SK-MEL-5 (cell line): ENCODE measurements at regions not wholly inside any gene's neighbourhood (a gene's known extent, or its start where the extent isn't known, plus 50 kb on each side); places are given as distances from the start of the nearest gene placed in this dataset.
"Not testable (repeated sequence)": the region's sequence is repeated elsewhere in the genome, so short reads cannot be mapped to it uniquely, and the experiment has no call there.

ENCODE experiments used
- DNase-seq: peaks from one replicate; pipeline ENCODE4 v3.0.0-alpha.2; 2016; ENCODE audit warnings: low read depth, low spot score
- in situ Hi-C: cut with HindIII; loops from 2 replicates; pipeline ENCODE4 v1.10.0; 2016; ENCODE audit warnings: low sequenced_read_pairs, high pct_unique_total_duplicates, low pct_unique_long_range_greater_than_20kb

- DNase-seq, result no peak
- in situ Hi-C loops, result no loop called here
These were observed 85.2 kb upstream of the CACNA2D1 start for GRCh38 chr7:82528577-82529310.

DNA sequence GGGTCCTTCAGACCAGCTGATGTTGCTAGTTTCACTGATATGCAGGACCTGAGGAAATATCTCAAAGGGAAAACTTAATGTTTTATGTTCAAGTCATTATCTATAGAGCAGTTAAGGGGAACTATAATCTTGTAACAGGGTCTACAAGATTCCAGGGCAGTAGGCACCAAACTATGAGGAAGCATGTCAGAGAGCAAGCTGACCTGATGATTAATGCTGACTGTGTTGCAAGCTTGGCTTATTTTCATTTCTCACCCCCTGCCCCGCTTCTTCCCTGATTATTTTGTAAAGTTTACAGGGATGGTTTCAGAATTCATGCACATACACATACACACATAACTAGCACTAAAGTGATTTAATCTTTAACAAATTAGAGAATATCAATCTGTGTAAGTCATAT, 84.3 kb upstream of the CACNA2D1 start:
- in situ Hi-C loops, result no loop called here
- no peak for DNase-seq

- in situ Hi-C loops, result no loop called here
- DNase-seq, result no peak
These were observed 78.4 kb upstream of the CACNA2D1 start for GRCh38 chr7:82521906-82522445.

DNA sequence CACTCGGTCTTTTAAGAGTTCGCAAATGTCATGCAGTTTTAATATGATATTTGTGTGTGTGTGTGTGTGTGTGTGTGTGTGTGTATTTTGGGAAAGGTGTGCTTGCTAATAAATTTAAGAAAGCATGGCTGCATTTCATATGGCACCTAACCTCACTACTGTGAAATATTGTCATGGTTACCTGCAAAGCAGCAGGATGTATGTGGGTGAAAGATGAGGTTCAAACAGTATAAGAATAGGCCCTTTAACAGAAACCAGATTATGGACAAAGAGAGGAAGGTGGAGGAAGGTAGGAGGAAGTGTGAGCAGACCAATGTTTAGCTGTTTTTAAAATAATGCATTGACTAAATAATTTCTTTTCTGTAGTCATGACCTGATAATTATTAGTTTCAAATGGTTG, 73.5 kb upstream of the CACNA2D1 start:
- in situ Hi-C loops, result no loop called here

DNA sequence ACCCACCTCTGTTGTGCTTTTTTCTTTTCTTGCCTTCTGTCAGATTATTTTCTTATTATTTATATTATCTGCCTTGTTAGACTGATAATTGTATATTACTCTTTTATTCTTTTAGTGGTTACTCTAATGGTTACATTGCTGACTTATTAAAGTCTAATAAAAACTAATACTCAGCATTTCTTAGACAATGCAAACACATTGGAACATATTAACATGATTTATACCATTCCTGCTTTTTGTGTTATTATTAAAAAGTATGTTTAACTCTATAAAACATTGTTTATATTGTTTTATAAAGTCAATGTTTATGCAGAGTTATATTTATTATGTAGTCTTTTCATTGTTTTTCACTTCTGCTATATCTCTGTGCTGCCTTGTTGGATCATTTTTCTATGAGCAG, 68.0 kb upstream of the CACNA2D1 start:
- no peak for DNase-seq
- in situ Hi-C loops, result no loop called here

More for the DNA sequence above, 73.5 kb upstream of the CACNA2D1 start:
- no peak for DNase-seq

DNA sequence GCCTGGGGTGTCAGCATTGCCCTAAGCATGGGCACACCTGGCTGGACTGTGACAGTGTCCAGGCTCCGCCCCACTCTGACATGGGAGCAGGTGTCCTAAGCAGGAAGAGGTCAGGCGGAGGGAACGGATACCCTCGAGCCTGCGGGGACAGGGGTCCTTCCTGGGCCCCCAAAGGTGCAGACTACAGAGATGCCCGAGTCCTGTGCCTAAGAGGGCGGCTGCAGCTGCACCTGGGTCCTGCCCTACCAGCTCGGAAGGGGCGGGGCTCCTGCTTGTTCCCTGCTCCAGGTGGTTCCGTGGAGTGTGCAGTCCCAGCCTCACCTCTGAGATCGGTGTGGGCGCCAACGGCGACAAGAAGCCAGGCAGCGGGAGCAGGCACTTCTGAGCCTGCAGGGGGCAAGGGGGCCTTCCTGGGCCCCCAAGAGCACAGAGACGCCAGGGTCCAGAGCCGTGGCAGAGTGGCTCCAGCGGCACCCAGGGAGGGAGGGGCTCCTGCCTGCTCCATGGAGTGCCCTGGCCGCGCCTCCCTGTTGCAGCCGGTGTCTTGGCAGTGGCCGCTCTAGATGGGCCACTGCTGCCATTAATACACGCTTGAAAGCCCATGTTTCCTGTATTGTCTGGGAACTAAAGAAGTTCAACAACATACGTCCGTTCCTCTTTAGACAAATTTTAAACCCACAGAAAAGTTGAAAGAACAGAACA, 64.5 kb upstream of the CACNA2D1 start:
- DNase-seq, result no peak
- in situ Hi-C loops, result no loop called here

DNA sequence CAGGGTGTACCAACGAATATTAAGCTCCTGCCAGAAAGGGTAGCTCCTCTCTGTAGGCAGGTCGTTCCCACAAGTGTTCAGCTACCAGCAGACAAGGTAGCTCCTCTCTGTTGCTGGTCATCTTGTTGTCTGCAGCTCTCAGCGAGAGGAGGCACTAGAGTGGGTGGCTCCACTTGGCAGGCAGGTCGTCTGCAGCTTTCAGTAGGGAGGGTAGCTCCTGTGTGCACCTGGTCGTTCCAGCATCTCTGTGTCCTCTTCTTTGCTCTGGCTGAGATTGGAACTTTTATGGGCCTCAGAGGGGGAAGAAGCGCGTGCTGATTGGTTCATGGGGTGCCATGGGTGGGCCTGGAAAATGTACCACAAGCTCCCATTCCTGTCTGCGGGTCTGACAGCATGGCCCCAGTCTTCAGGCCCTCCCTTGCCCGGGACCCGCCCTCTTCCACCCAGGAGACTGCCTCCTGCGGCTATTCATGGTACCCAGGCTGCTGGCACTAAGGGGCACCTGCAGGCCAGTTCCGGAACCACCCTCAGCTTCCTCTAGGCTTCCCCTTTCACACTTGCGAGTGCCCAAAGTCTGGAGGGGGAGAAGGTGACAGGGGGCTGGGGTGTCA, 63.9 kb upstream of the CACNA2D1 start:
- DNase-seq, result no peak
- in situ Hi-C loops, result no loop called here

DNA sequence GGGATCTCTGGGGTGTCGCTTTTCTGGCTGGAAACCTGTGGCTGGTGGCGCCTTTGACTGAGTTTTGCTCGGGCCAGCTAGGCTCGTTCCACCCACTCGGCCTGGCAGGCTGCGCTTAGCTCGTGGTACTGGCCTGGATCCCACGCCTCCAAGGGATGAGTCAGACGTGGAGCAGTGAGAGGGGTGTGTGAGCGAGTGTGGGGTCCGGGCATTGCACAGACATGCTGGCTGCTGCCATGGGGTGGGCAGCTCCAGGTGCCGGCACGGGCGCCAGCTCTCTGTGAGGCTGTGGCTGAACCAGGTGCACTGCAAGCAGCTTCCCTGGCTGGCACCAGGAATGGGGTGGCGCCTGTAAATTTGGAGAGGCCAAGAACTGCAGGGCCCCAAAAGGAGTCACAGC, 63.1 kb upstream of the CACNA2D1 start:
- no peak for DNase-seq
- in situ Hi-C loops, result no loop called here

GRCh38 chr7:82506208-82506607, 62.6 kb upstream of the CACNA2D1 start:
- DNase-seq, result no peak
- in situ Hi-C loops, result no loop called here

GRCh38 chr7:82501346-82501745, 57.8 kb upstream of the CACNA2D1 start:
- in situ Hi-C loops, result no loop called here
- DNase-seq, result no peak

- in situ Hi-C loops, result not testable (repeated sequence)
These were observed 56.0 kb upstream of the CACNA2D1 start for GRCh38 chr7:82499546-82499945.

DNA sequence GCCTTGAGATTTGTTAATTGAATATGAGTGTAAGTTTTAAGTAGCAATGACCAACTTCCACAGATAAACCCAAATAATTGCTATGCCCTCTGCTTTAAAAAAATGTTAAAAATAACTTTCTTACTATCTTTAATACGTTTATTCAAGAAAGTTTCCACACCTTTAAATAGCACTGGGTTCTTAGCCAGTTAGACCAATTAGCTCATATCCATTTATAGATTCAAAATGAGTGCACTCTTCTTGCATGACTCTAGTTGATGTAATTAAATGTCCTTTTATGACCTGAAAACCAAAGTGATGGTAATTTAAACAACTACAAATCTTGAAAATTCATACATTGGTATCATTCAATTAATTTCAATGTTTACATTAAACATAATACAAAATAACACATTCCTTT, 50.8 kb upstream of the CACNA2D1 start:
- in situ Hi-C loops, result no loop called here
- no peak for DNase-seq

More at GRCh38 chr7:82499546-82499945, 56.0 kb upstream of the CACNA2D1 start:
- DNase-seq, result not testable (repeated sequence)
